ENCODE measurements at regions not wholly inside any gene's neighbourhood (a gene's known extent, or its start where the extent isn't known, plus 50 kb on each side); places are given as distances from the start of the nearest gene placed in this dataset.

GRCh38 chr10:128222332-128222849 lies 96.2 kb upstream of the MKI67 start:
- Mint-ChIP-seq H3K36me3 (no peaks in the 10 kb centered on the region), H3K27ac (no peak overlapping the region), H3K27me3 (peaks cover 53% of the 10 kb centered on the region), H3K9me3 (no peaks in the 10 kb centered on the region), H3K4me1 (ENCODE audit: unreplicated experiment) (no peaks in the 10 kb centered on the region), H3K4me3 (no peak overlapping the region)
- no peak for TF ChIP-seq CTCF (conservative IDR thresholded peaks at IDR 0.05)
- DNase-seq (ENCODE audit: extremely low spot score, unreplicated experiment): no peak

GRCh38 chr10:128230401-128230800 lies 104.2 kb upstream of the MKI67 start:
- H3K27ac Mint-ChIP-seq: no peak overlapping the region
- no peaks in the 10 kb centered on the region for H3K36me3 Mint-ChIP-seq
- TF ChIP-seq CTCF (conservative IDR thresholded peaks at IDR 0.05): no peak
- H3K4me1 Mint-ChIP-seq (ENCODE audit: unreplicated experiment): no peaks in the 10 kb centered on the region
- H3K4me3 Mint-ChIP-seq: no peak overlapping the region
- peaks cover 7% of the 10 kb centered on the region for H3K9me3 Mint-ChIP-seq
- H3K27me3 Mint-ChIP-seq: peaks cover 74% of the 10 kb centered on the region
- DNase-seq (ENCODE audit: extremely low spot score, unreplicated experiment): no peak

DNA sequence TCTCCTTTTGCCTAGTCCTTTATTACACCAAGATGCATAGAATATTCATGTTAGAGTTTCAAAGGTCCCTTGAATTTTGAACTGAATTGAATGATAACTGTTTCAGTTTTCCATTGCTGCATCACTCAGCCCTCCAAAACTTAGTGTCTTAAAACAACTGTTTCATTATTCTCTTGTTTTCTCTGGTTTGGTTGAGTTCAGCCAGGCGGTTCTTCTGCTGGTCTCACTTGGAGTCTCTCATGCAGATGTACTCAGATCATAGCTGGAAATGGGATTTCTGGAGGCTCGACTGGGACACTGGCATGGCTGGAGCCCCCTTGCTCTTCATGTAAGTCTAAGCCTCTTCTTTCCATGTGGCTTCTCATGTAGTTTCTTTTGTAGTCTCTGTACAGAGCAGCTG lies 107.2 kb upstream of the MKI67 start:
- Mint-ChIP-seq H3K9me3 (peaks cover 7% of the 10 kb centered on the region), H3K27ac (no peak overlapping the region), H3K4me1 (ENCODE audit: unreplicated experiment) (no peaks in the 10 kb centered on the region), H3K4me3 (no peak overlapping the region), H3K36me3 (no peaks in the 10 kb centered on the region), H3K27me3 (peaks cover 58% of the 10 kb centered on the region)
- no peak for TF ChIP-seq CTCF (conservative IDR thresholded peaks at IDR 0.05)
- DNase-seq (ENCODE audit: extremely low spot score, unreplicated experiment): no peak

DNA sequence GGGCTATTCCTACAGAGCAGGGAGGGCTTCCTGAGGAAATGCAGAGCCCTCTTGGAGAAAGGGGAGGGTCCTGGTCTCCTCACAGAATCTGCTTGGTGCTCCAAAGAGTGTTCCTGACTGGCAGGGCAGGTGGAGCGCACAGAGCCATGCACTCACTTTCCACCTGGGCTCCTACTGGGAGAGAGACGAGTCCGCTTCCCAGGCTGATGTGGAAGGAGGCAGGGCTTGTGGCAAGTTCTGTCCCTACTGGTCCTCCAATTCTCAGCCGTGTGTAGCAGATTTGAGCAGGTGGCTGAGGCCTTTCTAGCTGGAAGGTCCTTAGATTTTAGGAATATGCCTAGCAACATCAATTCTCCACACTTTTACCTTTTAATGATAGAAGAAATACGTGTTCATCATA lies 111.5 kb upstream of the MKI67 start:
- Mint-ChIP-seq H3K36me3 (no peaks in the 10 kb centered on the region), H3K4me1 (ENCODE audit: unreplicated experiment) (no peaks in the 10 kb centered on the region), H3K9me3 (peaks cover 7% of the 10 kb centered on the region), H3K27ac (no peak overlapping the region), H3K27me3 (peaks cover 47% of the 10 kb centered on the region), H3K4me3 (no peak overlapping the region)
- no peak for TF ChIP-seq CTCF (conservative IDR thresholded peaks at IDR 0.05)
- DNase-seq (ENCODE audit: extremely low spot score, unreplicated experiment): no peak

- DNase-seq (ENCODE audit: extremely low spot score, unreplicated experiment): no peak
- Mint-ChIP-seq H3K9me3 (no peaks in the 10 kb centered on the region), H3K27me3 (peaks cover 45% of the 10 kb centered on the region), H3K36me3 (no peaks in the 10 kb centered on the region), H3K4me3 (no peak overlapping the region), H3K4me1 (ENCODE audit: unreplicated experiment) (no peaks in the 10 kb centered on the region), H3K27ac (no peak overlapping the region)
- no peak for TF ChIP-seq CTCF (conservative IDR thresholded peaks at IDR 0.05)
Measured at GRCh38 chr10:128241023-128241422, 114.8 kb upstream of the MKI67 start.

- Mint-ChIP-seq H3K4me3 (no peak overlapping the region), H3K27ac (no peak overlapping the region), H3K27me3 (peaks cover 44% of the 10 kb centered on the region), H3K4me1 (ENCODE audit: unreplicated experiment) (no peaks in the 10 kb centered on the region), H3K36me3 (no peaks in the 10 kb centered on the region), H3K9me3 (no peaks in the 10 kb centered on the region)
- no peak for TF ChIP-seq CTCF (conservative IDR thresholded peaks at IDR 0.05)
- no peak for DNase-seq (ENCODE audit: extremely low spot score, unreplicated experiment)
Measured at GRCh38 chr10:128242641-128243040, 116.4 kb upstream of the MKI67 start.

Measured in type B pancreatic cell (in vitro differentiated cells).